SK-N-MC (cell line): ENCODE measurements at regions not wholly inside any gene's neighbourhood (a gene's known extent, or its start where the extent isn't known, plus 50 kb on each side); places are given as distances from the start of the nearest gene placed in this dataset.

ENCODE experiments used
- EZH2 ChIP-seq: fragments of 200-600 bp; sonication (generic); IDR thresholded peaks from one replicate; pipeline ENCODE4 v1.6.1; 2017; ENCODE audit warnings: antibody characterized with exemption
- FOXP2 ChIP-seq: optimal IDR thresholded peaks from 2 replicates; pipeline ENCODE3; 2011; ENCODE audit warnings: mild to moderate bottlenecking, moderate library complexity; ENCODE audit not compliant: insufficient read depth; ENCODE audit errors: extremely low read length, control extremely low read depth
- POLR2AphosphoS5 ChIP-seq: IDR thresholded peaks from 2 replicates; pipeline ENCODE4 v1.6.1; 2012; ENCODE audit warnings: mild to moderate bottlenecking, low read depth, low read length, borderline replicate concordance

DNA sequence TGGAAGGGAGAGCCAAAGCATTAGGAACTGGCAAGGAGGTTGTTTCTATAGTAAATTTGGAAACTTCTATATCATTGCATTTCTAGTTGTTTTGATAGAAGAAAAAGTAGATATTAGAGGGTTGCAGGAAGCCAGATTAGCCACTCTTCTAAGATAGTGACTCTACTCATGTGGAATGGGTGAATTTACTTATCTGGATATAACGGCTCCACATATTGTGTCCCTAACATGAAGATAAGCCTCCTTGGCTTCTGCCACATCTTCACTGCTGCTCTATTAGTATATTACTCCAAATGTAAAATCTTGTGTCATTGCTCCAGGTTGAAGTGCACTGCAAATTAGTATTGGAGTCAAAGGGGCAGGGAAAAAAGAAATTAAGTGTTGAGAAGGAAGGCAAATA is 283.3 kb downstream of the CASP12 start:
- no peak for TF ChIP-seq EZH2
- TF ChIP-seq POLR2AphosphoS5, result no peak
- no peak for TF ChIP-seq FOXP2
